Erythroblast (primary cell): ENCODE measurements at regions not wholly inside any gene's neighbourhood (a gene's known extent, or its start where the extent isn't known, plus 50 kb on each side); places are given as distances from the start of the nearest gene placed in this dataset.

ENCODE experiments used
- DNase-seq, 2 experiments: peaks; one replicate each; lab custom pipeline; 2025; lab: John Stamatoyannopoulos, UW
- GATA1 ChIP-seq: IDR thresholded peaks from 2 replicates; pipeline ENCODE4 v1.6.1; 2011; ENCODE audit warnings: low read depth, mild to moderate bottlenecking, control low read depth, low read length, moderate library complexity
- POLR2A ChIP-seq: IDR thresholded peaks from 2 replicates; pipeline ENCODE4 v1.6.1; 2011; ENCODE audit warnings: mild to moderate bottlenecking, low read length

- TF ChIP-seq POLR2A (no peak), GATA1 (no peak)
These were observed 371.6 kb upstream of the OBI1 start for GRCh38 chr13:79030513-79030912.

GRCh38 chr13:79018166-79018565 is 359.2 kb upstream of the OBI1 start:
- no peak for TF ChIP-seq POLR2A
- no peak for TF ChIP-seq GATA1
- DNase-seq: no peak

More at GRCh38 chr13:79030513-79030912, 371.6 kb upstream of the OBI1 start:
- DNase-seq: no peak

- no peak for DNase-seq
- no peak for TF ChIP-seq GATA1
- no peak for TF ChIP-seq POLR2A
These were observed 352.2 kb upstream of the OBI1 start for GRCh38 chr13:79011179-79011578.

DNA sequence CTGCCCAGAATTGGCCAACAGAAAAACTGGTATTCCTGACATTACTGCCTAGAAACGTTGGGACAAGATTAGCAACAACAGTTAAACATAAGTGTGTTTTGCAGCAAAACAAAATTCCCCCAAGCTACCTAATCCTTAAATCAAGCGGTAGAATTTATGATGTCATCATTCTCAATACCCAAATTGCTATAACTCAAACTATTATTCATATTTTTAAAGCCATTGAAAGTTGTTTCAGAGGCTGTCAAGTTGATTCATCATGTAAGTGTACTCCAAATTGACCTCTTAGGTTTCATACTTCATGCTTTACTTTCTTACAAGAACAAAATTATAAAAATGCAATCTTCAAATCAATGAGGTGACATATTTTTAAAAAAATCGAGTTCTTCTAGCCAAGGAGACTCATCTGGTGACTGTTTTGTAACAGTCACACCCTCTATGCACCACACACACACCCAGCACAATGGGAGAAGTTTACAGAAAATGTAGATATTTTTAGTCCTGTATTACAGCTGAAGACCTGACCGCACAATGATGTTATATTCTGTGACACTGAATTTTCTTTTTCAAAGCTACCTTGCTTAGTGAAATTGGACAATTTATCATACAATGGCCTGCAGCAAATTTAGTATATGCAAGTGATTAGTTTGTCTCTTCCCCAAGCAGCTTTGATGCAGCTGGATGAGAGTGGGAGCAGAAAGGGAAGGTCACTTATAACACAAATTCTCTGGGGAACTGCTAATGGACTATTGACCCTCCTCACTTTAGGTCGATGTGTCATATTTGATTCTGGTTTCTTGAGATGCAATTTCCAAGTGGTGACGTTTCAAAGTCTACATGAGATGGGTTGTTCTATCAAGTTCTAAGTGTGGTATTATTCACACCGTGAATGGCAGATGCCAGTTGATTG is 345.3 kb upstream of the OBI1 start:
- TF ChIP-seq GATA1: no peak
- TF ChIP-seq POLR2A: no peak
- no peak for DNase-seq

DNA sequence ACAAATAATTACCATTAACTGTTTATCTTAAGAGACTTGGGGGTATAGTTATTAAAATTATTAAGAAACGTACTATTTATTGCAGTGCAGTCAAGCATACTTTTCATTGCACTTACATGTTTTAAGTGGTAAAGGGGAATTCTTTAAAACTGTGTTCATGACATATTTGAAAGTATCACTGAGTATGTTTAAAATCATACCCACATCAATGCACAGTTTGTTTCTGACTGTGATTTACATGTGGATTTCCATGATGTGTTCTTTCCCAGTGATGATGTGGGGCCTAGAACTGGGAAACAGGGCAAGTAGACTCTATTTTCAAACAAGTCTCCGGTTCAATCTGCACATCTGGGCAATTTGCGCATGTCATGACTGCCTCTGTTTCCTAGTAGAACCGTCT is 340.5 kb upstream of the OBI1 start:
- no peak for TF ChIP-seq GATA1
- TF ChIP-seq POLR2A: no peak
- no peak for DNase-seq

GRCh38 chr13:78998630-78999315 is 339.8 kb upstream of the OBI1 start:
- DNase-seq: no peak
- no peak for TF ChIP-seq GATA1
- TF ChIP-seq POLR2A: no peak

DNA sequence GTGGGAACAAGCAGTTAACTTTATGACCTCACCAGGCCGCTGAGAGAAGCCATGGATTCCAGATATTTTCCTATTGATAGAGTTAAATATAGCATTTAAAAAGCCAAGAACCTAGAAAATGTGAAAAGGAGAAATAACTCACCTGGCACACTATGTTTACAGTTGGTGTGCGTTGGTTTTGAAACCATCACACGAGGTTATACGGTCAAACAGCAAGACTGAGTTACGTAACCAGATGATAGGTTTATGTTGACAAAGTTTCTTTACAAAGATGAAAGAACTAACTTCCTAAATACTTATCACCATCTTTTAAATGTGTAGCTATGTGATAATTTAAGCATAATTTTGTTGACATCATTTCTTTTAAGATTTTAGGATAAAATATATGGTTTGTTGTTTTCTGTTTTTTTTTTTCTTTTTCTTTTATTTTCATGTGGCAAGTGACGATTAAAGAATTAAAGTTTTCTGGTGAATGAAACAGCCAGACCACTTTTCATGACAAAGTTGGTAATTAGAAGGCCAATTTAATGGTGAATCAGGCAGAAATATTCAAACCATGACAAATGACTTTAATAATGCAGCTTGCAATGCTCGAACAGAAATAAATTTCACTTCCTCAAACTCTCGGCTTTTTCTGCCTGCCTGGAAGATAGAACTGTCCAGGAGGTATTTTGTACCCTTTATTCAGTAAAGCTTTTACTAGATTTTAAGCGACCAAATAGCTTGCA is 339.1 kb upstream of the OBI1 start:
- DNase-seq: no peak
- TF ChIP-seq POLR2A (no peak), GATA1 (no peak)

GRCh38 chr13:78993792-78994191 is 334.8 kb upstream of the OBI1 start:
- DNase-seq: no peak
- TF ChIP-seq POLR2A: no peak

- no peak for TF ChIP-seq POLR2A
- TF ChIP-seq GATA1: no peak
- DNase-seq: no peak
These were observed 323.0 kb upstream of the OBI1 start for GRCh38 chr13:78981913-78982312.

GRCh38 chr13:78979349-78979748 is 320.4 kb upstream of the OBI1 start:
- TF ChIP-seq GATA1: no peak
- TF ChIP-seq POLR2A: no peak
- no peak for DNase-seq

GRCh38 chr13:78978381-78978998 is 319.5 kb upstream of the OBI1 start:
- peak; percentile 47 to 66 for DNase-seq
- TF ChIP-seq GATA1 (no peak), POLR2A (no peak)

DNA sequence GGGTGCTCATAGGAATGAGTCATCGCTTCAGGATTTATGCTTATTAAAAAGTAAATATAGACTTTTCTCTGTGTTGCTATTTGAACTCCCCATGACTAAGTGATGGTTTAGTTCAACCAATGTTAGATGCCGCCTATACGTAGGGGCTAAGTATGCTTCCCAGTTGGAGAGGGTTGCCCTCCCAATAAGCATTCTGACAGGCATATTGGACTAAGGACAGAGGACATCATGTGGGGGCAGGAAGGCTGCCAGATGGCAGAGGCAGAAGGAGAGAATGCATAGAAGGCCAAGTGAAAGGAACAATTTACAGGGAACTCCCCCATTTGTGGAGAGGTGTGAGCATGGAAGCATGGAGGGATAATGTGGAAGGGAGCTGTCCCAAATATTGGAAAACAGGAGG is 318.4 kb upstream of the OBI1 start:
- TF ChIP-seq GATA1 (no peak), POLR2A (no peak)
- DNase-seq: no peak

- TF ChIP-seq POLR2A: no peak
- no peak for TF ChIP-seq GATA1
- DNase-seq: no peak
These were observed 317.7 kb upstream of the OBI1 start for GRCh38 chr13:78976696-78977095.
